Heart left ventricle (tissue), 13 donors: ENCODE measurements at regions not wholly inside any gene's neighbourhood (a gene's known extent, or its start where the extent isn't known, plus 50 kb on each side); places are given as distances from the start of the nearest gene placed in this dataset.

ENCODE experiments used
- POLR2A ChIP-seq, 2 donors: fragments of 450-650 bp; IDR thresholded peaks; one replicate each; pipeline ENCODE4 v1.6.1; 2017; ENCODE audit warnings: antibody characterized with exemption in 2 of 2, mild to moderate bottlenecking in 2 of 2, moderate library complexity in 2 of 2
- TF ChIP-seq, protein P1 (sequence below), 12 donors: fragments of 200-600 bp; sonication (generic) in 4 of 12; IDR thresholded peaks; one replicate each; pipeline versions ENCODE4 v1.5.0 to v1.8.0; 2018 to 2022; ENCODE audit warnings: antibody characterized with exemption in 12 of 12, mild to moderate bottlenecking in 5 of 12
- donor health status: ischemic (EF 13 %, LVEDD 7.1; RV severe dilation, severe dysfunction).
- donor health status: DM: no; HTN: yes; CAD: no.
- donor health status: DM: no; HTN: no; CAD: no.
- donor health status: ischemic (EF 25% LVEDD 6.9; RV normal size, moderate dysfunction).
- donor health status: ischemic (EF 25% LVEDD 5.7; RV mildly dilated, moderate dysfunction).
- donor health status: ischemic (EF 35%, LVEDD 5.7; RV mildly dilated, moderate dysfunction).
- donor health status: nonischemic (EF 11% LVEDD 7.7; RV severe dilation, severe dysfunction).
- donor health status: DM: yes; HTN: yes; CAD: no.
- donor health status: PGD.
- donor health status: ischemic (EF 29% LVEDD 5.4; RV normal size, mild dysfunction).
- donor health status: nonischemic (EF 23%, LVEDD 6.1; RV moderate dilation, normal function).

DNA sequence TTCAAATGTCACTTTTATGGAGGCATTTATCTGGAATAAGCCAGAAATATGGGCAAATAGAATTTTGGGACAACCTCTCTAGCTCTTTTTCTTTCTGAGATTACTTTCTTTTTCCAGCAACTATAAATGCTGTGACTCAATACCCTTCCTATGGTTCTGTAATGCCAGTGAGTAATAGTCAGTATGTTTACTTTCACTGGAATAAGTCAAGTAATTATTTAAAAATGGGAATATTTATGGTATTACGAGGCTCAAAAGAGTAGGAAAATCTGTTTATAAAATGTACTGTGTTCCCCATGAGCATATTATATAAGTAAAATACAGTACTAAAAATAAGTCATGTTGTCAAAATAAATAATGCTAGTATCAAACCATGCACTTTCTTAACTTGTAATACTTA is 750.5 kb downstream of the LUZP2 start:
- TF ChIP-seq POLR2A (IDR thresholded peaks at IDR 0.05) = no peak
- TF ChIP-seq, protein P1, sequence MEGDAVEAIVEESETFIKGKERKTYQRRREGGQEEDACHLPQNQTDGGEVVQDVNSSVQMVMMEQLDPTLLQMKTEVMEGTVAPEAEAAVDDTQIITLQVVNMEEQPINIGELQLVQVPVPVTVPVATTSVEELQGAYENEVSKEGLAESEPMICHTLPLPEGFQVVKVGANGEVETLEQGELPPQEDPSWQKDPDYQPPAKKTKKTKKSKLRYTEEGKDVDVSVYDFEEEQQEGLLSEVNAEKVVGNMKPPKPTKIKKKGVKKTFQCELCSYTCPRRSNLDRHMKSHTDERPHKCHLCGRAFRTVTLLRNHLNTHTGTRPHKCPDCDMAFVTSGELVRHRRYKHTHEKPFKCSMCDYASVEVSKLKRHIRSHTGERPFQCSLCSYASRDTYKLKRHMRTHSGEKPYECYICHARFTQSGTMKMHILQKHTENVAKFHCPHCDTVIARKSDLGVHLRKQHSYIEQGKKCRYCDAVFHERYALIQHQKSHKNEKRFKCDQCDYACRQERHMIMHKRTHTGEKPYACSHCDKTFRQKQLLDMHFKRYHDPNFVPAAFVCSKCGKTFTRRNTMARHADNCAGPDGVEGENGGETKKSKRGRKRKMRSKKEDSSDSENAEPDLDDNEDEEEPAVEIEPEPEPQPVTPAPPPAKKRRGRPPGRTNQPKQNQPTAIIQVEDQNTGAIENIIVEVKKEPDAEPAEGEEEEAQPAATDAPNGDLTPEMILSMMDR (IDR thresholded peaks at IDR 0.05) = no peak
